HUES6 (cell line): ENCODE measurements at regions not wholly inside any gene's neighbourhood (a gene's known extent, or its start where the extent isn't known, plus 50 kb on each side); places are given as distances from the start of the nearest gene placed in this dataset.
A peak's percentile ranks its signal among the peaks of the same experiment; 100 is the strongest.

Source experiments
- H3K27ac ChIP-seq: 2 replicates; pipeline ENCODE4 v1.7.0; 2013; ENCODE audit warnings: low read depth, mild to moderate bottlenecking, low read length, inconsistent platforms
- H3K27me3 ChIP-seq: 2 replicates; pipeline ENCODE4 v1.6.1; 2013; ENCODE audit warnings: low read length; ENCODE audit not compliant: control insufficient read depth, insufficient read depth
- H3K36me3 ChIP-seq: 2 replicates; pipeline ENCODE4 v1.6.1; 2013; ENCODE audit warnings: low read length; ENCODE audit not compliant: control insufficient read depth, insufficient read depth
- H3K4me1 ChIP-seq: 2 replicates; pipeline ENCODE4 v1.6.1; 2013; ENCODE audit warnings: low read length; ENCODE audit not compliant: control insufficient read depth, insufficient read depth
- H3K4me3 ChIP-seq: 2 replicates; pipeline ENCODE4 v1.5.1; 2013; ENCODE audit warnings: low read depth, low read length
- H3K9ac ChIP-seq: one replicate; pipeline ENCODE4 v1.6.1; 2013; ENCODE audit warnings: mild to moderate bottlenecking, low read length
- H3K9me3 ChIP-seq: 2 replicates; pipeline ENCODE4 v1.6.1; 2013; ENCODE audit warnings: low read depth, low read length; ENCODE audit not compliant: control insufficient read depth, insufficient read depth

GRCh38 chr14:80415636-80416035 is 204.3 kb upstream of the DIO2 start:
- H3K9ac ChIP-seq: no peak overlapping the region
- no peaks in the 10 kb centered on the region for H3K36me3 ChIP-seq

GRCh38 chr14:80414080-80414479 is 202.8 kb upstream of the DIO2 start:
- Histone ChIP-seq H3K27me3 (no peaks in the 10 kb centered on the region), H3K27ac (no peak overlapping the region), H3K4me3 (no peak overlapping the region), H3K36me3 (no peaks in the 10 kb centered on the region), H3K9ac (no peak overlapping the region), H3K9me3 (no peaks in the 10 kb centered on the region), H3K4me1 (no peaks in the 10 kb centered on the region)

More at GRCh38 chr14:80415636-80416035, 204.3 kb upstream of the DIO2 start:
- H3K4me3 ChIP-seq: no peak overlapping the region
- H3K27me3 ChIP-seq: no peaks in the 10 kb centered on the region
- H3K9me3 ChIP-seq: no peaks in the 10 kb centered on the region
- H3K27ac ChIP-seq: no peak overlapping the region
- H3K4me1 ChIP-seq: no peaks in the 10 kb centered on the region

GRCh38 chr14:80404413-80404812 is 193.1 kb upstream of the DIO2 start:
- H3K4me3 ChIP-seq: no peak overlapping the region
- H3K27me3 ChIP-seq: no peaks in the 10 kb centered on the region
- no peaks in the 10 kb centered on the region for H3K9me3 ChIP-seq
- no peak overlapping the region for H3K9ac ChIP-seq
- H3K4me1 ChIP-seq: peaks cover 7% of the 10 kb centered on the region; the same call in 1 of the 2 replicates
- H3K36me3 ChIP-seq: no peaks in the 10 kb centered on the region
- H3K27ac ChIP-seq: 0 out of 2 replicates have a peak overlapping the region, but pooled peaks have one; percentile 33

- H3K4me3 ChIP-seq: no peak overlapping the region
- peaks cover 3% of the 10 kb centered on the region; the same call in 1 of the 2 replicates for H3K9me3 ChIP-seq
- H3K9ac ChIP-seq: no peak overlapping the region
- H3K27me3 ChIP-seq: no peaks in the 10 kb centered on the region
- H3K4me1 ChIP-seq: peaks cover 7% of the 10 kb centered on the region; the same call in 1 of the 2 replicates
- H3K36me3 ChIP-seq: no peaks in the 10 kb centered on the region
- H3K27ac ChIP-seq: no peak overlapping the region
These were observed 191.7 kb upstream of the DIO2 start for GRCh38 chr14:80403036-80403435.

GRCh38 chr14:80395031-80395430 is 183.7 kb upstream of the DIO2 start:
- peaks cover 11% of the 10 kb centered on the region for H3K9me3 ChIP-seq
- peaks cover 7% of the 10 kb centered on the region; the same call in 1 of the 2 replicates for H3K4me1 ChIP-seq
- no peak overlapping the region for H3K27ac ChIP-seq
- no peak overlapping the region for H3K9ac ChIP-seq
- H3K36me3 ChIP-seq: no peaks in the 10 kb centered on the region
- H3K4me3 ChIP-seq: no peak overlapping the region
- no peaks in the 10 kb centered on the region for H3K27me3 ChIP-seq

GRCh38 chr14:80393766-80394165 is 182.5 kb upstream of the DIO2 start:
- Histone ChIP-seq H3K27me3 (no peaks in the 10 kb centered on the region), H3K9me3 (peaks cover 11% of the 10 kb centered on the region), H3K4me3 (no peak overlapping the region), H3K36me3 (no peaks in the 10 kb centered on the region), H3K9ac (no peak overlapping the region), H3K4me1 (peaks cover 7% of the 10 kb centered on the region; the same call in 1 of the 2 replicates), H3K27ac (no peak overlapping the region)

GRCh38 chr14:80390906-80391305 is 179.6 kb upstream of the DIO2 start:
- H3K4me3 ChIP-seq: no peak overlapping the region
- H3K27me3 ChIP-seq: no peaks in the 10 kb centered on the region
- H3K4me1 ChIP-seq: peaks cover 7% of the 10 kb centered on the region; the same call in 1 of the 2 replicates
- no peak overlapping the region for H3K27ac ChIP-seq
- no peak overlapping the region for H3K9ac ChIP-seq
- no peaks in the 10 kb centered on the region for H3K9me3 ChIP-seq
- H3K36me3 ChIP-seq: no peaks in the 10 kb centered on the region

GRCh38 chr14:80388980-80389711 is 177.8 kb upstream of the DIO2 start:
- no peak overlapping the region for H3K9ac ChIP-seq
- no peak overlapping the region for H3K4me3 ChIP-seq
- no peak overlapping the region for H3K27ac ChIP-seq
- no peaks in the 10 kb centered on the region for H3K27me3 ChIP-seq
- peaks cover 7% of the 10 kb centered on the region; the same call in 1 of the 2 replicates for H3K4me1 ChIP-seq
- H3K36me3 ChIP-seq: no peaks in the 10 kb centered on the region
- H3K9me3 ChIP-seq: no peaks in the 10 kb centered on the region

- H3K4me3 ChIP-seq: no peak overlapping the region
- H3K9ac ChIP-seq: no peak overlapping the region
- H3K36me3 ChIP-seq: no peaks in the 10 kb centered on the region
- H3K4me1 ChIP-seq: peaks cover 7% of the 10 kb centered on the region; the same call in 1 of the 2 replicates
- no peaks in the 10 kb centered on the region for H3K9me3 ChIP-seq
- H3K27ac ChIP-seq: no peak overlapping the region
- H3K27me3 ChIP-seq: no peaks in the 10 kb centered on the region
These were observed 176.3 kb upstream of the DIO2 start for GRCh38 chr14:80387563-80387981.

- no peak overlapping the region for H3K27ac ChIP-seq
These were observed 174.0 kb upstream of the DIO2 start for GRCh38 chr14:80385336-80385735.

GRCh38 chr14:80383223-80383622 is 171.9 kb upstream of the DIO2 start:
- no peaks in the 10 kb centered on the region for H3K9me3 ChIP-seq
- H3K4me1 ChIP-seq: no peaks in the 10 kb centered on the region
- H3K27ac ChIP-seq: no peak overlapping the region
- H3K4me3 ChIP-seq: no peak overlapping the region
- H3K27me3 ChIP-seq: no peaks in the 10 kb centered on the region
- no peaks in the 10 kb centered on the region for H3K36me3 ChIP-seq
- H3K9ac ChIP-seq: no peak overlapping the region

More at GRCh38 chr14:80385336-80385735, 174.0 kb upstream of the DIO2 start:
- H3K9me3 ChIP-seq: no peaks in the 10 kb centered on the region
- no peak overlapping the region for H3K9ac ChIP-seq
- H3K36me3 ChIP-seq: no peaks in the 10 kb centered on the region
- no peaks in the 10 kb centered on the region for H3K27me3 ChIP-seq
- no peaks in the 10 kb centered on the region for H3K4me1 ChIP-seq
- H3K4me3 ChIP-seq: no peak overlapping the region
